SIG-M5 (cell line): ENCODE measurements at regions not wholly inside any gene's neighbourhood (a gene's known extent, or its start where the extent isn't known, plus 50 kb on each side); places are given as distances from the start of the nearest gene placed in this dataset.

Experiments used
- DNase-seq: peaks from one replicate; lab custom pipeline; 2025; lab: John Stamatoyannopoulos, UW

DNA sequence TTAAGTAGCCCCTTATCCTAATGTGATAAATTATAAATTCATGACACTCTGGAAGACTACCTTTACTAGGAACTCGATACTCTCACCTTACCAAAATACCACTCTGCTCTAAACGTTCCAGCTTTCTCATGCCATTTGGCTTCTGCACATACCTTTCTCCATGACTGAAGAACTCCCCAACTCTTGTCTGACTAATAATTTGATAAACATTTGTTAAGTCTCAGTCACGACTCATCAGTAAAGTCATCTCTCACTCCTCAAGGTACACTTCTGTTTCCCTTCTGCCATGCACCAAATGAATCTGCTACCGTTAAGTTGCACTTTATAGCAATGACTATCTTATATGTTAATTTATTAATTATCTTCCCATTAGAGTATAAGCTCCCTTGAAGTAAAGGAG, 498.3 kb upstream of the NOVA1 start:
- DNase-seq: no peak

DNA sequence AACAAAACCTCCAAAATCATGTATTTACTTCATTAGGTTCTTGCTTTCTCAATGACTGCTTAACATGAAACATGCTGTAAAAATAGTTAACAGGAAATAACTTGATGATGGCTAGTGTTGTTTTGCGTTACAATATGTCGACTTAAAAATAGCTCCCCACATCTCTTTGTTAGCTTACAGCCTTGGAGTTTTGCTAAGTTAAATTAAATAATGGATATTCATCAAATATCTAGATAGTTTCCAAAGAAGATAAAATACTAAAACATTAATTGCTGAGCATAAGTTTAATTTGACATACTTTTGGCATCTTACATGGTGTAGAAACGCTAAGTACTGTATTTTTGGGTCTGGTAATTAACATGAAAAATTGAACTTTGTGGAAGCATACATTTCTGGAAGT, 500.6 kb upstream of the NOVA1 start:
- no peak for DNase-seq

DNA sequence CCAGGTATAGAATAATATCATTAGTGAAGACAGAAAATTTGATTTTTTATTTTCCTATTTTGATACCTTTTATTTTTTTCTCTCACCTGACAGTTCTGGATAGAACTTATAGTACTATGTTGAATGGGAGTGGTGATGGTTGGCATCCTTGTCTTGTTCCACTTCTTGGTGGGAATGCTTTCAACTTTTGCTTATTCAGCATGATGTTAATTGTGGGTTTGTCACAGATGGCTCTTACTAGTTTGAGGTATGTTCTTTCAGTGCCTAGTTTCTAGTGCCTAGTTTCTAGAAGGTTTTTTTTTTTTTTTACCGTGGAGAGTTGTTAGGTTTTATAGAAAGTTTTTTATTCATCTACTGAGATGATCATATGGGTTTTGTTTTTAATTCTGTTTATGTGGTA, 516.3 kb upstream of the NOVA1 start:
- DNase-seq: no peak

DNA sequence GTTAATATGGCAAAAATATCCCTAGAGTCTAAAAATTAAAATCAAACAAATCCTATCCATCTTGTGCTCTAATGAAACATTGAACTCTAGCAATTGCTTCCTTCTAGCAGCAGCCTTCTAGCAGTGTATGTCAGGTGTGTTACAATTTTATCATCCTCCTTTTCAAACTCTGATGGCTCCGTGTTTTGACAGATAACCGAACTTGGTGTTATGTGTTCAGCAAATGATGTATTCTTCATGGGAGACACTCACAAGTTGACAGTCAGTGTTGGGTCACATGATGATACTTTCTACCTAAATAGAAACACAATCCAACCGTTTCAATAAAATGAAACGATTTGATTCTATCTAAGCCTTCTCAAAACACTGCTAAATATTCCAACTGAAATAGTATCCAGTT, 525.3 kb upstream of the NOVA1 start:
- no peak for DNase-seq

DNA sequence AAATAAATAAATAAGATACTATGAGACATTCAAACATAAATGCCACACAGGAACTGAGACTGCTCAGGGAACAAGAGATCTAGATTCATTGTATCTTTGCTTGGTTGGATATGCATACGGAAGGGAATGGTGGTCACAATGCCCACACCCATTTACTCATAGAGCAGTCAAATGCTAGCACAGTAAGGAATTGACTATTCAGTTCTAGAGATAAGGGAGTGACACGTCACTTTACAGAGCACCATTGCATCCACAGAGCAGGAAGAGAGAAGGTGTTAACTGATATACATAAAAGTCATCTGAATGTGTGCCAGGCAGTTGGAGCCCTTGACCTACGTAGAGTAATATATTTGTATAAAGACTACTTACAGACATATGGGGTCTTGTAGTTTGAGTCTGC, 530.0 kb upstream of the NOVA1 start:
- no peak for DNase-seq

DNA sequence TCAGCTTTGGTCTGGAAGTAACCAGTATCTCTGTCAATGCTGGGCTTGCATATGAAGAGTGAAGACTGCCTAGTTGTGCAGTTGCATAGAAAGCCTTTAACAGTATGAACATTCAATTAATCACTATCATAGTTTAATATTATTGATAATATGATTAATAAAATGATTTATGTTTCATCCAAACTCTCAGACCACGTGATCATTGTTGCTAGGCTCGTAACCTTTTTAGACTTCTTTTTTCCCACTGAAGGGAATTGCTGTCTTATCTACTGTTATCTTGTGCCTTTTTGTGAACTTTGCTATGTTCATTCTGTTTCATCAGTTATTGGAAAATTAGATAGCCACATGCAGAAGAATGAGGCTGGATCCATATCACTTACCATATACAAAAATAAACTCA, 536.4 kb upstream of the NOVA1 start:
- no peak for DNase-seq

DNA sequence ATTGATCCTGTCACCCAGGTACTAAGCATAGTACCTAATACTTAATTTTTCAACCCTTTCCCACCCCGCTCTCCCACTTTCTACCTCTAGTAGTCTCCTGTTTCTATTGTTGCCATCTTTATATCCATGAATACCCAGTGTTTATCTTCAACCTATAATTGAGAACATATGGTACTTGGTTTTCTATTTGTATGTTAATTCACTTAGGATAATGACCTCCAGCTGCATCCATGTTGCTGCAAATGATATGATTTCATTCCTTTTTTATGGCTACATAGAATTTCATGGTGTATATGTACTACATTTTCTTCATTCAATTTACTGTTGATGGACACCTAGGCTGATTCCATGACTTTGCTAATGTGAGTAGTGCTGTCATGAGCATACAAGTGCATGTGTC, 547.3 kb upstream of the NOVA1 start:
- no peak for DNase-seq

DNA sequence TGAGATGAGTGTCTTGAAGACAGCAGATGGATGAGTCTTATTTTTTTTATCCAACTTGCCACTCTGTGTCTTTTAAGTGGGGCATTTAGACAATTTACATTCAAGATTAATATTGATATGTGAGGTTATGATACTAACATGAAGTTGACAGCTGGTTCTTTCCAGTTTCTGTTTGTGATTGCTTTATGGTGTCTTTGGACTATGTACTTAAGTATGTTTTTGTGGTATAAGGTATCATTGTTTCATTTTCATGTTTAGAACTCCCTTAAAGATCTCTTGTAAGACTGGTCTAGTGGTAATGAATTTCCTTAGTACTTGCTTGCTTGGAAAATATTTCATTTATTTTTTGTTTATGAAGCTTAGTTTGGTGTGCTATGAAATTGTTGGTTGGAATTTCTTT, 550.3 kb upstream of the NOVA1 start:
- no peak for DNase-seq

DNA sequence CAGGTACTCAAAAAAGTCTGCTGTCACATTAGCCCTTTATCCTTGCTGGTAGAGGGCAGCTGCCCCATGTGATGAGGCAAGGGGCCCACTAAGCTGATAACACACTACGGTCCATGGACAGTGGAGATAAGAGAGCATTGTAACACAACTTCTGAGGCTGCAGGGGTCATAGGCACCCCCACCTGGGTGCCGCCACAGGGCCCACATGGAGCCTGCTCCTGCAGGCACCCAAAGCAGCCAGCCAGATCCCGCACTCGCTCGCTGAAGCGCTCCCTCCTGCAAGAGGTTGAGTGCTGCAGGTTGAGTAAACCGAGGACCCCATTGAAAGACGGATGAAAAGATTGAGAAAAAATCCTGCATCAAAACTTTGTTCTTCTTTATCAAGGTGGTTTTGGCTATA, 566.3 kb upstream of the NOVA1 start:
- no peak for DNase-seq

DNA sequence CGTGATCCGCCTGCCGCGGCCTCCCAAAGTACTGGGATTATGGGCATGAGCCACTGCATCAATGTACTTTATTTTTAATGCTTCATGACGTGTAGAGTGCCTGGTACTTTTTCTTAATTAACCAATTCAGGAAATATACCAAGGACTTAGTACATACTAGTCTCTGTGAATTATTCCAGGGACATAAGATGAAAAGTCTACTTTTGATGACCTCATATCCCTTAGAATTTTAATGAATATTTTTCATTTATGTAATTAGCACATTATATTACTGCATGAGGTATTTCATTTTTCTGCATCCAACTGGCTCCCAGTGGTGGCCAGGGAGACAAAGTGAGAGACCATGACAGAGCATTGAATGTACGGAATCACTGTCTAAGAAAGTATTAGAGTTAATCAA, 577.7 kb upstream of the NOVA1 start:
- no peak for DNase-seq

DNA sequence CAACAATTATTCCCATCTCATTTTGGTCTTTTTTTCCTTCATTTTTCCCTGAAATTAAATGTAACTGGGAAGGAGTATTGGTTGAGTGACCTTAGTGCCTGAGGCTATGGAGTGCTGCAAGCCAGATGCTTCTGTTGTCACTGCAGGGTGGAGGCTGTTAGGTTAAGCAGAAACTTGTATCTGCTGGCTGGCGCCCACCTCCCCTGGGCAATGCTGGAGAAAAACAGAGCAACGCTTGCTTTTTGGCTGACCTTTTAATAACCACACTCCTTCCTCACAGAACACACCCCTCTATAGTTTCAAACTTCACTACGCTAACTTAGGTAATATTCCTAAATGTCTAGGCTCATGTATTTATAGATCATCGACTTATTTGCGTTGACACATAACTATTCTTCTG, 583.5 kb upstream of the NOVA1 start:
- DNase-seq: no peak

DNA sequence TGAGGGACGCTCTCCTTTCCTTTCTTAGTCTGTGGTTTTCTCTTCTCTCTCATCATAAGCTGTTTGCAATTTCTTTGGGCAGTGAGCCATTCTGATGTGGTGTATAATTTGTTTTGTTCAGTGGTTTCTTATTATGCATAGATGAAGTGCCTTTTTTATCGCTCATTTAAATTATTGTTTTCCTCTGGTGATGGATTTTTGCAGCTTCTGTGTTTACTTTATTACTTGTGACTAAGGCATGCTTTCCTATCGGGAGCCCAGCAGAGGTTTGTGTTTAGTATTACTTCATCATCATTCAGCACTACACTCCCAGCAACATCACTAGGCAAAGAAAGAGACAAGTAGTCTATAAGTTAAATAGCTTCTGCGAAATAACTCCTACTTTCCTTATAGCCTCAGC, 586.6 kb upstream of the NOVA1 start:
- no peak for DNase-seq

DNA sequence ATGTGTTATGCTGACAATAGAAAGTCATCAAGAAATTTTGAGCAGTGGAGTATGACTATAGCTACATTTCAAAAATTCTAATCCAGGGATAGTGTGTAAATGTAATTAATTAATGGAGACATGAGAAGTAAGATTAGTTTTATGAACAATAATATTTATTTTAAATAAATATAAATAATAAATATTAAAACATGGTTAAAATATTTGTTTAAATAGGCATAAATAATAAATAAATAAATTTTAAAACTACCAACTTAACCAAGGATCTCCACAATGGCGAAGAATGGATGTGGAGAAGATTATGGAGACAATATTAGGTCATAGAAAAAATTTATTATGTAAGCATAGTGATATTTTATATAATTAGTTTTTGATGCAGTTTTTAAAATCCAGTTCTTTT, 588.2 kb upstream of the NOVA1 start:
- no peak for DNase-seq

DNA sequence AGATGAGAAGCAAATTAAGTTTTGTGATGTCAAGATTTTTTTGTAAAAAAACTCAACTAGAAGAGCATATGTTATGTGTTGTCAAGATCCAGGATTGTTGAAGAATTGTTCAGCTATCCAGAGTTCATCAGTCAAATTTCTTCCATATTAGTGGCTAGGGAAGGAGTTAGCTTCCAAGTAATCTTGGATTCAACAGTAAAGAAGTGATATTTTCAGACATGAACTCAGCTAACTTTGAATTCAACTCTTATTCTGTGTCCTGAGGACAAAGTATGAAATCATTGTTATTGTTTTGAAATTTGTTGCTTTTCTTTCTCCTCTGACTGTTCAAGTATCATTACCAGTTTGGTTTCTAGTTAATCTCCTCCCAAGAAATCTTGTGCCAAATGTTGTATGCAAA, 589.3 kb upstream of the NOVA1 start:
- no peak for DNase-seq

DNA sequence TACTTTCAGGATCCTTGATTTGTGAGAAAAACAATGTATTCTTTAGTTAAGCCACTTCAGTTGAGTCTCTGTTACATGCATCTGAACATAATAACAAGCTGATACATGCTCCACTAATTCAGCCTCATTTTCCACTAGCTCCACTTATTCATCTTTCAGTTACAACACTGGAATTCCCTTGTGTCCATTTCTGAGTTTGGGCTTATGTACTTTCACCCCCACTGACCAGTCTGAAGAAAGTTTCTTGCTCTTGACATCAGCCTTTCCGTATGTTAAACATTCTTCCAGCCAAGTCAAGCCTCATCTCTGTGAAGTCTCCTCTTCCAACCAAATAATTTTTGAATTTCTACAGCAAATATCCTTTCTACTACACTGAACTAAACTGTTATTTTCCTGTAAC, 592.5 kb upstream of the NOVA1 start:
- no peak for DNase-seq

DNA sequence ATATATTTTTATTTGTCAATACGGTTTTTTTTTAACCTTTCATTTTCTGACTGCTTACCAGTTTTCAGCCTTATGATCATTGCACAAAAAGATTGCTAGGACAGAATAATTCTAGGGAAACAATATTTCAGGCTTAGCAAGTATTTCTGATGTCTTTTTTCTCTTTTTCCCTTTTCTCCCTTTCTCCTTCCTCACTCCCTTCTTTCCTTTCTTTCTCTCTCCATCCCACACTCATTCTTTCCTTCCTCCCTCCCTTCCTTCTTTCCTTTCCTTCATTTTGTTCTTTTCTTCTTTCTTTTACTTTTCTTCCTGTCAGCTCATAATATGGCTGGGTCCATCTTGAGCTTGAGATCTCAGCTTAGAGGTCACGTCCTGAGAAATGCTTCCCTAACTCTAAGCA, 601.4 kb upstream of the NOVA1 start:
- no peak for DNase-seq

DNA sequence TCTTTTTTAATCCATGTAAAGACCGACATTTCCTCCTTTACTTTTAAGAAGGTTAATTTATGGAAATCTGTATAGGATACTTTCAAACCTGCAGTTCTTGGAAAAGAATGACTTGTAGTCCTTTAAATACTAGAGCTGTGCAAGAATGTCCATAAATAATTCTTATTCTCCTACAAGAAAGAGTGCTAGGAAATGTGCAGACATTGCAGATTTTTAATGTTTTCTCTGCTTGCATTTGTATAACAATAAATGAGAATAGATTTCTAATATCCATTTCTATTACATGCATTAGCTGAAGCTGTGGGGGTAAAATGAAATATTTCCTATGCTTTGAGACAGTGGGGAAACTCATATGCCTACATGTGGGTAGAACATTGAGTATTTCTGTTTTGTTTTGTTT, 607.2 kb upstream of the NOVA1 start:
- DNase-seq: no peak

DNA sequence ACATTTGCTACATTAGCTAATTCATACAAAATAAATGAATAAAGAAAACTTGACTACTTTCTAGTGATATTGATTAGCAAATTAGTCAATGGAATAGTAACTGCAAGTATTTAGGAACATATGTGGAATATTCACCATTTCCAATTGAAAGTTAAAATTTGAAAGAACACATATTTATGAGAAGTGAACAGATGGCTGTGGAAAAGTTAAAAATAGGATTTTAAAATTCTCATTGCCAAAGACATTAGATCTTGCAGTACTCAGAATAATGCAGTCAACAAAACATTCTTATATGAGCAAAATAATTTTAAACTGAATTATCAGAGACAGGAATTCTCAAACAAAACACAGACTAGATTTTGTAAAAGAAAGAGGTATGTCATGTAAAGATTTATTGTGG, 613.9 kb upstream of the NOVA1 start:
- no peak for DNase-seq

DNA sequence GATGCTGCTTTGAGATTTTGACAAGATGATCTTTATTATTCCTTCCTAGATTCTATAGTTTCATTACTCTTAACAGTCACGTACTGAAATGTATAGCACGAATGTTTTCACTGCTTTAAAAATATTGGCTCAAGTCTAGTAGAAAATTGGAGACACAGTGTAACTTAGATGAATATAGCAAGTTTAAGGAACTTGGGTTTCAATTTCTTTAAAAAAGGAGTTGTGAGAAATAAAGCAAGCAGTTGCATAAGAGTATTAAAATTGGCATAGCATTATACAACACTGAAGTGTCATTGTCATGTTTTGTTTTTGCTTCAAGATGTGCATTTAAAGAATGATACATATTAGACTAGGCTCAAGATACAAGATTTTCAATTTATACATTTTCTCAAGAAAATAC, 624.8 kb upstream of the NOVA1 start:
- no peak for DNase-seq

DNA sequence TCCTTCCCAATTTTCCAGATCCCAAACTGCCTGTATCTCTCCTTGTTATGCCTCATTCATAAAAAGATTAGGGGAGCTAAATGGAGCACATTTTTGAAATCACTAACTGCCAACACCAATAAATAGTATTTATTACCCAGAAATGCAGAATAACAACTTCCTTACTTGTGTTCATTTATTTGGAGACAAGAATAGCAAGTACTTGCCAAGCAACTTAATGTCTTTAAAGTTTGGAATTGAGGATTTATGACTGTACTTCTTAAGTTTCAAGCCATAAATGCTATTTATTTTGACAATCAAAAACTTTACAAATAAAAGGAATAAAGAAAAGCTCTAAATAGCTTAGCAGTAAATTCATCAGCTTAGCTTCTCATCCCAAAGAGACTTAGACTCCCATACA, 626.1 kb upstream of the NOVA1 start:
- no peak for DNase-seq

DNA sequence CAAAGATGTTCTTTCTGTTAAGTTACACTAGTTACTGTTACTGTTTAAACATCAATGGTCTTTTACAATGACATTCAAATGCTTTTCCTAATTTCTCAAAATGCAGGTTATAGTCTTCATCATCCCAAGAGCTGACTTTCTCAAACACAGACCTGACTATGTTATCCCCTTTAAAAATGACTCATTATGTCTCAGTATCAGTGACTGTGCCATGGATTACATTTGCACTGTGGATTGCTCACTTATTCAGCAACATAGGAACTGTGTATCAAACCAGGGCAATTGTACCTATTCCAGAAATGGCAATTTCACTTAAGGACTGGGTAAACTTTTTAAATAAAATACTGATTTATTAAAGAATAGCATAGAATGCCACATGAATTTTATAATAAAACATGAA, 630.2 kb upstream of the NOVA1 start:
- no peak for DNase-seq

DNA sequence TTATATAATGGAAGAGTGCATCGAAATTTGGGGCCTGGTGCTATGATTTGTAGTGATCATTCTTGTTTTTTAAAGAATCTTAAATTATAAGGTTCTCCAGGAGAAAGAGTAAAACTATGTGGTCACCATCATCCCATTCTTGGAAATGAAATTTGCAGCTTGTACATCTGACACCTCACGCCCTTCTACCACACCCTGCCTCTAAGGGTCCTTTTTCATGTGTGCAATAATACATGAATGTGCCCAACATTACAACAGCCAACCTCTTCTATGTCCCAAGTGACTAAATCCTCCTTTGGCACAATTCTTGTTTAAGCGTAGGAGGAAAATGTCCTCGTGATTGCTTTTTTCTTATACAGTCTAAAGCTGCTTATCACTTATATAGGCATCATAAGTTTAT, 636.5 kb upstream of the NOVA1 start:
- no peak for DNase-seq

DNA sequence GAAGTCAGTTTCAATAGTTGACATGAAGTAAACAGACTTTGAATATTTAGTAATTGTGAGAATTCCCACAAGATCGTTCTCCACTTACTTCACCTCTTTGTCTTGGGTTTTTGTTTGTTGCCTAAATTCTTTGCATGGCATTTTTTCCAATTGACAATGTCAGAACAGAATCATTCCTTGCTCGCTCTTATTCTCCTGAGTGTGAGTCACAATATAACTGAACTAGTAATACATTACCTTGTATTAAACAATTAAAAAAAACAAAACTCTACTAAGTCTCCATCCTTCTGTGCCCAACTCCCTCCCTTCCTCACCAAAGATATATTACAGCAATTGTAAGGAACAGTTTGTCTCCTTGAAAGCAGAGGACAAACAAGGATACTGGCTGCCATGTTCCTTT, 638.8 kb upstream of the NOVA1 start:
- no peak for DNase-seq

DNA sequence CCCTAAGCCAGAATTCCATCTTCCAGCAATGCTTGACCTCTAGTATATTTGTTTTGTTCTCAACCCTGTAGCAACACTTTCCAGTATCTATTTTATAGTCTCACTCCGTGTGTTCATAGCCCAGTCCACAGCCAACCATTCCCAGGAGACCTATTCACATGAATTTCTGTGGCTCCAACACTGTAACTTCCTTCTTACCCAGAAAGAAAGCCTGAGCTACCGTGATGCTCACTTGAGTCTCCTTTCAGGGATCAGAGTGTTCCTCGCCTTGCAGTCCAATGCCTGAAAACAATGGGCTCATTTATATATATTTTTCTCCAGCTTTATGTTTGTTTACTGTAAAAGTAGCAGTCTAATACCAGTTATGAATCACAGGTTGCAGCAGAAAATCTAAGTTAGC, 645.0 kb upstream of the NOVA1 start:
- no peak for DNase-seq

DNA sequence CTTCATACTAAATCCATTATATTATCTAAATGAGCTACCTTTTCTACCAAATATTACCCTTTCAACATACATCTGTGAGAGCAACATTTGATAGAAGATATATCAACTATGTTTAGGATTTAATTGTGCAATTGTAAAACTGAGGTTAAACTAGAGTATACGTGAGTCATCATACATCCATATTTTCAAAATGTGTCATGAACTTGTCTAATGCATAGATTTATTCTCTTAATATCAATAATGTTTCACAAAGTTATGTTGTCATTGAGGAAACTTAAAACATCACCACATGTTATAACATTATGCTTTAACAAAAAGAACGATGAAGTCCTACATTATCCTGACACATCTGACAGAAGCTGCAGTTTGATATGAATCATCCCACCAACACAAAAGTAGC, 645.5 kb upstream of the NOVA1 start:
- no peak for DNase-seq

DNA sequence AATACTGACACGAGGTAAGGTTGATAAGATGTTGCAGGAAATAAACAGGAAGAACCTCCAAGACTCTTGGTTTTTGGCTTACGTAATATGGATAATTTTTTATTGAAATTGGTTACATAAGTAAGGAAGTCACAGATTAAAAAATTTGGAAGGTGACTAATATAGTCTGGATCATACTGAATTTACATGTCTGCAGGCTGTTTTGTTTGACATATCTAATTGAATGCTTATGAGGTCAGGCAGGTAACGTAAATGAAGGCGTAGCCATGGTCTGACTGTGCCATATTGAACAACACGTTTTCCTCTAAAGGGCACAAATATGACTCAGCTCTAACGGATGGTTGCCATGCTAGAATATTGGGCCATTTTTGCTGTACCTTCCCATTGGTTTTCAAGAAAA, 648.1 kb upstream of the NOVA1 start:
- no peak for DNase-seq
